HuH-7.5 (cell line): ENCODE measurements at regions not wholly inside any gene's neighbourhood (a gene's known extent, or its start where the extent isn't known, plus 50 kb on each side); places are given as distances from the start of the nearest gene placed in this dataset.
"Not testable (repeated sequence)": the region's sequence is repeated elsewhere in the genome, so short reads cannot be mapped to it uniquely, and the experiment has no call there.

ENCODE experiments used
- DNase-seq: peaks from one replicate; pipeline ENCODE4 v3.0.0; 2011; ENCODE audit warnings: low spot score

GRCh38 chrX:5695971-5696370 lies 532.7 kb downstream of the NLGN4X start:
- no peak for DNase-seq

DNA sequence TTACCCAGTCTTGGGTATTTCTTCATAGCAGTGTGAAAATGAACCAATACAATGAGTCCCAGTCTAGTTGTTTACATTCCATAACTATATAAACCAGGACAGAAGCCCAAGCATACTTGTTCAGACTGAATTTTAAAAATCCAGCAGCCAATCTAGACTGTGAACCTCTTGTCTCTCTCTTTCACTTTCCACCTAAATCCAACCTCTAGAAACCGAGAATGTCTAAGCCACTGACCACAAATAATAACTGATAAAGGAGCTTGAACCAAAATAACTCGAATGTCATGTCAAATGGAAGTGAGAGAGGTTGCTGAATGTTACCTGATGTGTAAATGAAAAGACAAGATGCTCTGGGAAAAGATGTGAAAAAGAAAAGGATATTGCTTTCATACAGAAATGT lies 544.7 kb downstream of the NLGN4X start:
- no peak for DNase-seq

DNA sequence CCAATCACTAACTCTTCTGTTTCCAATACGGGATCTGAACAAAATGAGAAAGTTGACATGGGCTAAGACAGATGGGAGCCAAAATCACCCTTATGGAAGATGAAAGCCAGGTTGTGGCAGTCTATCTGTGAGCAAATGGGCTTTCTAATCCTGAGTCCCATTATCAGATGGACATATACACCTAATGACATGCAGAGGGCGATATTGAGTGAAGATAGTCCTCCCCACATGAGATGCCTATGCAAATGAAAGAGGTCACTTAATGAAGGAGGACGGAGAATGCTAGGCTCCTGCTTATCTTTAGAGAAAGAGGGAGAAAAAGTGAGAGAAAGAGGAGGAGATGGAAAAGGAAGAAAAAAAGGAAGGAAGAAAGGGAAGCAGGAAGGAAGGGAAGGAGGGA lies 547.5 kb downstream of the NLGN4X start:
- no peak for DNase-seq

- DNase-seq = no peak
Observed at GRCh38 chrX:5674036-5674435, 554.6 kb downstream of the NLGN4X start.

GRCh38 chrX:5672099-5672498 lies 556.6 kb downstream of the NLGN4X start:
- no peak for DNase-seq

DNA sequence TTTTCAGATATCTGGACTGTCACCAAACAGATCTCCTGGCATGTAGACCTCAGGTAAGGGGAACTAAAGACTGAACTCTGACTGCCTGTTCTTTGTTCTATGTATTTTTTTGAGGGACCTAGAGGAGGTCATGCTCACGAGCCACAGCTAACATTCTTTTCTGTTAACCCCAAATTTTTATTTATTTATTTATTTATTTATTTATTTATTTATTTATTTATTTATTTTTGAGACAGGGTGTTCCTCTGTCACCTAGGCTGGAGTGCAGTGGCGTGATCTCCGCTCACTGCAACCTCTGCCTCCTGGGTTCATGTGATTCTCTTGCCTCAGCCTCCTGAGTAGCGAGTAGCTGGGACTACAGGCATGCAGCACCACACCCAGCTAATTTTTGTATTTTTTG lies 562.0 kb downstream of the NLGN4X start:
- not testable (repeated sequence) for DNase-seq

GRCh38 chrX:5656544-5656943 lies 572.1 kb downstream of the NLGN4X start:
- no peak for DNase-seq

- DNase-seq = no peak
Observed at GRCh38 chrX:5650904-5651303, 577.8 kb downstream of the NLGN4X start.

DNA sequence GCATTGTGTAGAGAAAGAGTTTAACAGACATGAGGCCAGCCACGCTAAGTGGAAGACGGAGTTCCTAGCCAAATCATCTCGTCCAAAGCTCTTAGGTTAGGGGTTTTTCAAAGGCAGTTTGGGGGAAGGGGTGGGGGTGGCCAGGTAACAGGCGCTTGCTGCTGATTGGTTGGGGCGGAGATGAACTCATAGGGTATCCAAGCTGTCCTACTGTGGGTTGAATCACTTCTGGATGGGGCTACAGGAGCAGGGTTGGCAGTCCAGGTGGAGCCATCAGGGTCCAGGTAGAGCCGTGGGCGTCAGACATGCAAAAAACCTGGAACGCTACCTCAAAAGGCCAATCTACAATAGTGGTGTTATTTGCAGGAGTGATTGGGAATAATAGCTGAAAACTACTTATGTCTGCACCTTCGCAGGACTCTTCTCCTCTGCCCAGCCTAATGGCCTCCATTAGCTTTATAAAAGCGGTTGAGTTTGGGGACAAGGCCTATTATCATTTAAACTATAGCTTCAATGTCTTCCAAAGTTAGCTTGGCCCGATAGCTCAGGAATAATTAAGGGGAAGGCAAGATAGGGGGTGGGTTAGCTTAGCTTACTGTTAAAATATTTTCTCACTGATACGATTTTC lies 579.6 kb downstream of the NLGN4X start:
- DNase-seq = no peak

- DNase-seq = no peak
Observed at GRCh38 chrX:5646818-5647217, 581.8 kb downstream of the NLGN4X start.

DNA sequence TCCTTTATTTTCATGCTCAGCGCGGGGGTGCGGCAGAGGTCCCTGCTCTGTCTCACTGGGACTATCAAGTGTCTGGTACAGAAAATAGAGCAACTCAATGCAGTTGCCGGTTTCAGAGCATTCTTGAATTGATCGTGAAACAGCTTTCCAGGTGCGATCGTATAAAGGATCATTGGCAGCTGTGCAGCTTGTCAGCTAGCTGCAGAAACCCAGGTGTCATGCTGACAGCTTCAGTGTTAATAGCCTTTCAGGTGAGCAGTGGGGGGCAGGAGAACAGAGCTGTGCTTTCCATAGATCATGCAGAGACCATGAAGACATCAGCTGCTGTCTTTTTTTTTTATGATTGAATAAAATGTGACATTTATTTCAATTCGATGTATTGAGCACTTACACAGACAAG lies 583.9 kb downstream of the NLGN4X start:
- no peak for DNase-seq

GRCh38 chrX:5640071-5640470 lies 588.6 kb downstream of the NLGN4X start:
- no peak for DNase-seq

- DNase-seq = no peak
Observed at GRCh38 chrX:5638572-5638971, 590.1 kb downstream of the NLGN4X start.

- DNase-seq = no peak
Observed at GRCh38 chrX:5632887-5633286, 595.8 kb downstream of the NLGN4X start.

- no peak for DNase-seq
Observed at GRCh38 chrX:5632061-5632614, 596.5 kb downstream of the NLGN4X start.

DNA sequence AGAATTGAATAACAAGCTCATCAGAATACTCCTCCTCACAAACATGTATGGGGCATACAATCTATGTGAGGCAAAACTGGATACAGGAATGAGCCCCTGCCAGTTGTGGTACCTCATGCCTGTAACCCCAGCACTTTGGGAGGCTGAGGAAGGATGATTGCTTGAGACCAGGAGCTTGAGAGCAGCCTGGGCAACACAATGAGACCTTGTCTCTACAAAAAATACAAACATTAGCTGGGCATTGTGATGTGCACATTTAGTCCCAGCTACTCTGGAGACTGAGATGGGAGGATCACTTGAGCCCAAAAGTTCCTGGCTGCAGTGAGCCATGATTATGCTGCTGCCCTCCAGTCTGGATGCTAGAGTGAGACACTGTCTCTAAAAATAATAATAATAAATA lies 611.0 kb downstream of the NLGN4X start:
- DNase-seq = no peak

GRCh38 chrX:5595570-5595969 lies 633.1 kb downstream of the NLGN4X start:
- no peak for DNase-seq

- DNase-seq = no peak
Observed at GRCh38 chrX:5586726-5587125, 641.9 kb downstream of the NLGN4X start.

- no peak for DNase-seq
Observed at GRCh38 chrX:5575407-5575806, 653.3 kb downstream of the NLGN4X start.

GRCh38 chrX:5568934-5569333 lies 659.7 kb downstream of the NLGN4X start:
- DNase-seq = no peak

- no peak for DNase-seq
Observed at GRCh38 chrX:5559386-5559785, 669.3 kb downstream of the NLGN4X start.

GRCh38 chrX:5549512-5549911 lies 679.2 kb downstream of the NLGN4X start:
- no peak for DNase-seq

GRCh38 chrX:5537098-5537497 lies 691.6 kb downstream of the NLGN4X start:
- DNase-seq = no peak

DNA sequence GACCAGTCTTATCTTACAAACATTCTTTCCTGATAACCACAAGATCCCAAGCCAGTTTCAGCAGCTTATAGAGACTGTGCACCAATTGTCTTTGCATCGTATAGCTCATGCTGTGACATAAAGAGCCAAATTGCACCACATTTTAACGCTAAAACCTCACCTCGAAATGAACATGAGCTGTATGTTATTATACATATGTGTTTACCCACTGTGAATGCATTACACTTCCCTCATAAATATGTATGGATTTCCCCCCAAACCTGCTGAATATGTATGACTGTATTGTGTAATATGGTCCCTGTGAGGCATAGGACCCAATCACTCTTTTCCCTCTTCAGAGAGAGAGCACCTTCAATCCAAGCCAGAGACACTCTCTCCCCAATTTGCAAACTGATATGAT lies 692.4 kb downstream of the NLGN4X start:
- no peak for DNase-seq
